ENCODE measurements at regions not wholly inside any gene's neighbourhood (a gene's known extent, or its start where the extent isn't known, plus 50 kb on each side); places are given as distances from the start of the nearest gene placed in this dataset.

GRCh38 chr13:77431449-77431848 is 104.1 kb upstream of the SCEL start:
- TF ChIP-seq CTCF (IDR thresholded peaks at IDR 0.05), result no peak
- TF ChIP-seq POLR2AphosphoS5 (IDR thresholded peaks at IDR 0.05), result no peak

Measured in esophagus muscularis mucosa (tissue), 3 donors.